Neural cell (in vitro differentiated cells): ENCODE measurements at regions not wholly inside any gene's neighbourhood (a gene's known extent, or its start where the extent isn't known, plus 50 kb on each side); places are given as distances from the start of the nearest gene placed in this dataset.

Experiments used
- H2AFZ ChIP-seq: fragments of 200-600, 300-800 bp; sonication (generic), shearing (Covaris generic); 2 replicates; pipeline ENCODE4 v1.6.0; 2014; ENCODE audit warnings: low read depth, mild to moderate bottlenecking, antibody characterized with exemption, low read length, moderate library complexity
- H3F3A ChIP-seq: fragments of 200-600 bp; shearing (Covaris generic); 2 replicates; pipeline ENCODE4 v1.6.1; 2016; ENCODE audit warnings: mild to moderate bottlenecking, moderate library complexity, mixed read lengths, antibody characterized with exemption, low read length; ENCODE audit not compliant: insufficient read depth, poor library complexity, severe bottlenecking
- H3K27ac ChIP-seq: fragments of 200-600, 300-800 bp; sonication (generic), shearing (Covaris generic); 2 replicates; pipeline ENCODE4 v1.5.1; 2014; ENCODE audit warnings: mild to moderate bottlenecking, low read length, moderate library complexity
- H3K27me3 ChIP-seq: fragments of 300-800, 200-600 bp; sonication (generic), shearing (Covaris generic); 2 replicates; pipeline ENCODE4 v1.6.0; 2014; ENCODE audit warnings: mild to moderate bottlenecking, low read depth, low read length, moderate library complexity; ENCODE audit not compliant: insufficient read depth
- H3K36me3 ChIP-seq: fragments of 300-800, 200-600 bp; sonication (generic), shearing (Covaris generic); 2 replicates; pipeline ENCODE4 v1.5.1; 2014; ENCODE audit warnings: mild to moderate bottlenecking, antibody characterized with exemption, low read length, moderate library complexity; ENCODE audit not compliant: insufficient read depth
- H3K4me2 ChIP-seq: fragments of 300-800, 200-600 bp; sonication (generic), shearing (Covaris generic); 2 replicates; pipeline ENCODE4 v1.6.0; 2014; ENCODE audit warnings: mild to moderate bottlenecking, low read length
- H3K4me3 ChIP-seq: fragments of 300-800, 200-600 bp; sonication (generic), shearing (Covaris generic); 2 replicates; pipeline ENCODE4 v1.5.1; 2014; ENCODE audit warnings: mild to moderate bottlenecking, low read length, moderate library complexity
- H3K79me2 ChIP-seq: fragments of 200-600 bp; shearing (Covaris generic); replicated peaks from 2 replicates; pipeline ENCODE4 v1.6.0; 2014; ENCODE audit warnings: mild to moderate bottlenecking, low read length, moderate library complexity; ENCODE audit not compliant: insufficient read depth
- H3K9ac ChIP-seq: fragments of 300-800, 200-600 bp; sonication (generic), shearing (Covaris generic); 2 replicates; pipeline ENCODE4 v1.6.1; 2016; ENCODE audit warnings: mild to moderate bottlenecking, low read length, mixed read lengths
- H3K9me2 ChIP-seq: fragments of 200-600 bp; shearing (Covaris generic); 2 replicates; pipeline ENCODE4 v1.6.1; 2016; ENCODE audit warnings: mild to moderate bottlenecking, low read length, mixed read lengths; ENCODE audit not compliant: insufficient read depth
- H3K9me3 ChIP-seq: fragments of 200-600, 300-800 bp; sonication (generic), shearing (Covaris generic); 2 replicates; pipeline ENCODE4 v1.6.1; 2016; ENCODE audit warnings: mild to moderate bottlenecking, mixed run types, low read length, moderate library complexity, mixed read lengths
- H4K20me1 ChIP-seq: fragments of 200-600 bp; shearing (Covaris generic); 2 replicates; pipeline ENCODE4 v1.6.1; 2016; ENCODE audit warnings: mild to moderate bottlenecking, mixed run types; ENCODE audit not compliant: insufficient read depth
- CTCF ChIP-seq: fragments of 450-650 bp; IDR thresholded peaks from 2 replicates; pipeline ENCODE4 v1.5.1; 2014; ENCODE audit warnings: antibody characterized with exemption, mild to moderate bottlenecking, moderate library complexity; ENCODE audit not compliant: poor library complexity, severe bottlenecking
- EP300 ChIP-seq: fragments of 450-650 bp; conservative IDR thresholded peaks from 2 replicates; pipeline ENCODE4 v1.6.1; 2014; ENCODE audit warnings: antibody characterized with exemption, mild to moderate bottlenecking, moderate library complexity; ENCODE audit not compliant: poor library complexity, severe bottlenecking
- EZH2 ChIP-seq: fragments of 200-600, 300-800 bp; shearing (Covaris generic), sonication (generic); IDR thresholded peaks from 2 replicates; pipeline ENCODE4 v1.6.1; 2014; ENCODE audit warnings: antibody characterized with exemption, low read length, borderline replicate concordance, mild to moderate bottlenecking; ENCODE audit not compliant: insufficient read depth, poor library complexity, severe bottlenecking
- MXI1 ChIP-seq: fragments of 450-650 bp; conservative IDR thresholded peaks from 2 replicates; pipeline ENCODE4 v1.6.1; 2014; ENCODE audit warnings: antibody characterized with exemption, mild to moderate bottlenecking; ENCODE audit not compliant: poor library complexity, severe bottlenecking
- POLR2AphosphoS5 ChIP-seq: IDR thresholded peaks from 2 replicates; pipeline ENCODE4 v1.6.1; 2012
- RAD21 ChIP-seq: fragments of 450-650 bp; conservative IDR thresholded peaks from 2 replicates; pipeline ENCODE4 v1.6.1; 2014; ENCODE audit warnings: antibody characterized with exemption, mild to moderate bottlenecking, moderate library complexity
- REST ChIP-seq: IDR thresholded peaks from 2 replicates; pipeline ENCODE4 v1.6.1; 2012; ENCODE audit warnings: borderline replicate concordance
- SMC3 ChIP-seq: fragments of 450-650 bp; conservative IDR thresholded peaks from 2 replicates; pipeline ENCODE4 v1.6.1; 2014; ENCODE audit warnings: antibody characterized with exemption, mild to moderate bottlenecking, moderate library complexity; ENCODE audit not compliant: poor library complexity
- TAF1 ChIP-seq: IDR thresholded peaks from 2 replicates; pipeline ENCODE4 v1.6.1; 2012; ENCODE audit warnings: low read depth

GRCh38 chr10:81135851-81136250 lies 598.1 kb downstream of the SH2D4B start:
- Histone ChIP-seq H3F3A (no peaks in the 10 kb centered on the region), H4K20me1 (no peaks in the 10 kb centered on the region), H3K4me3 (no peak overlapping the region), H3K4me2 (no peak overlapping the region), H3K27ac (no peak overlapping the region), H2AFZ (no peak overlapping the region), H3K9me3 (no peaks in the 10 kb centered on the region), H3K79me2 (no peaks in the 10 kb centered on the region), H3K36me3 (no peaks in the 10 kb centered on the region), H3K27me3 (no peaks in the 10 kb centered on the region), H3K9me2 (no peaks in the 10 kb centered on the region), H3K9ac (no peak overlapping the region)
- TF ChIP-seq CTCF (no peak), REST (no peak), MXI1 (no peak), RAD21 (no peak), SMC3 (no peak), POLR2AphosphoS5 (no peak), EZH2 (no peak), TAF1 (no peak), EP300 (no peak)

- H3K79me2 ChIP-seq: no peaks in the 10 kb centered on the region
Observed at GRCh38 chr10:81136261-81136660, 598.6 kb downstream of the SH2D4B start.

More at GRCh38 chr10:81136261-81136660, 598.6 kb downstream of the SH2D4B start:
- Histone ChIP-seq H3K4me3 (no peak overlapping the region), H3K9me3 (no peaks in the 10 kb centered on the region), H3F3A (no peaks in the 10 kb centered on the region), H3K4me2 (no peak overlapping the region), H3K9ac (no peak overlapping the region), H3K36me3 (no peaks in the 10 kb centered on the region), H3K27ac (no peak overlapping the region), H3K27me3 (no peaks in the 10 kb centered on the region), H2AFZ (no peak overlapping the region), H3K9me2 (no peaks in the 10 kb centered on the region), H4K20me1 (no peaks in the 10 kb centered on the region)
- TF ChIP-seq REST: no peak
- TF ChIP-seq RAD21: no peak
